Cardiac fibroblast (primary cell): ENCODE measurements at regions not wholly inside any gene's neighbourhood (a gene's known extent, or its start where the extent isn't known, plus 50 kb on each side); places are given as distances from the start of the nearest gene placed in this dataset.

ENCODE experiments used
- DNase-seq, 2 donors: peaks; one replicate each; pipeline versions ENCODE4 v3.0.0 to v3.0.0-alpha.2; 2010; ENCODE audit warnings: low read depth in 2 of 2
- H3K4me3 ChIP-seq, 2 donors: replicated peaks in 1 of 2; 1 replicate in 1 of 2; 2 replicates in 1 of 2; pipeline ENCODE4 v1.5.1; 2011; ENCODE audit warnings: low read depth in 2 of 2, low read length in 2 of 2, mild to moderate bottlenecking in 2 of 2, moderate library complexity in 1 of 2
- TF ChIP-seq, protein P1 (sequence below): IDR thresholded peaks from one replicate; pipeline ENCODE4 v1.5.1; 2011; ENCODE audit warnings: low read depth, mild to moderate bottlenecking, low read length, inconsistent platforms

GRCh38 chr12:23221926-23222325, 597.0 kb downstream of the ETNK1 start:
- no peak overlapping the region for H3K4me3 ChIP-seq
- TF ChIP-seq, protein P1, sequence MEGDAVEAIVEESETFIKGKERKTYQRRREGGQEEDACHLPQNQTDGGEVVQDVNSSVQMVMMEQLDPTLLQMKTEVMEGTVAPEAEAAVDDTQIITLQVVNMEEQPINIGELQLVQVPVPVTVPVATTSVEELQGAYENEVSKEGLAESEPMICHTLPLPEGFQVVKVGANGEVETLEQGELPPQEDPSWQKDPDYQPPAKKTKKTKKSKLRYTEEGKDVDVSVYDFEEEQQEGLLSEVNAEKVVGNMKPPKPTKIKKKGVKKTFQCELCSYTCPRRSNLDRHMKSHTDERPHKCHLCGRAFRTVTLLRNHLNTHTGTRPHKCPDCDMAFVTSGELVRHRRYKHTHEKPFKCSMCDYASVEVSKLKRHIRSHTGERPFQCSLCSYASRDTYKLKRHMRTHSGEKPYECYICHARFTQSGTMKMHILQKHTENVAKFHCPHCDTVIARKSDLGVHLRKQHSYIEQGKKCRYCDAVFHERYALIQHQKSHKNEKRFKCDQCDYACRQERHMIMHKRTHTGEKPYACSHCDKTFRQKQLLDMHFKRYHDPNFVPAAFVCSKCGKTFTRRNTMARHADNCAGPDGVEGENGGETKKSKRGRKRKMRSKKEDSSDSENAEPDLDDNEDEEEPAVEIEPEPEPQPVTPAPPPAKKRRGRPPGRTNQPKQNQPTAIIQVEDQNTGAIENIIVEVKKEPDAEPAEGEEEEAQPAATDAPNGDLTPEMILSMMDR = no peak
- no peak for DNase-seq

DNA sequence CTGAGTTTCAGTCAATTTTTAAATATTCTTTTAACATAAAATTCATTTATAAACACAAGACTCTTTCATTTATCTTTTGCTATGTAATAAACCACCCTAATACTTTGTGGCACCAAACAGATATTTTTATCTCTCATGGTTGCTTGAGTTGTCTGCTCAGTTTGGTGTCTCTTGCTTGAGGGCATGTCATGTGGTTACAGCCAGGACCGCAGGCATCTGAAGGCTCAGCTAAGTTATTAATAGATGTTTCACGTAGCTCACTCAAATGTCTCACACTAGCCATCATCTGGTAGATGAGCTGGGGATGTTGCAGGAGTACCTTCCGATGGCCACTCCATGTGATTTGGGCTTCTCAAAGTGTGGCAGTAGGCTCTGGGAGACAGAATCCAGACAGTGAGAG, 597.8 kb downstream of the ETNK1 start:
- TF ChIP-seq, protein P1 = no peak
- no peak for DNase-seq
- H3K4me3 ChIP-seq = no peak overlapping the region

- no peak for DNase-seq
- no peak overlapping the region for H3K4me3 ChIP-seq
- TF ChIP-seq, protein P1 = no peak
These were observed 603.1 kb downstream of the ETNK1 start for GRCh38 chr12:23228101-23228500.

DNA sequence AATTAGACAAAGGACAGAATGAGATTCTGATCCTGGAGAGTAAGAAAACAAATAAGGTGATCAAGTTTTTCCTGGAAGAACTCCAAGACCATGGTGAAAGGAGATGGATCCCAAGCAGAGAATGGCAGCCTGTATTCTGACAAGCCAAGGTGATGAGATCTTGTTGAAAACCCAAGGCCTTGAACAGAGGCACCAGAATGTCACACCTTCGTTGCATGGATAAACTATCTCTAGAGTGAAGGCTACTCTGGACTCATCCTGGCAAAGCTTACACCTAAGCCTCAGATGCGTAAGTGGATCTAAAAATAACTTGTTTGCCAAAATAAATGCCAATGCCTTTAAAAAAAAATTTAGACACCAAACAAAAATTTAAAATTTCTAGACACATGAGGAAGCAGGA, 605.9 kb downstream of the ETNK1 start:
- TF ChIP-seq, protein P1 = no peak
- H3K4me3 ChIP-seq = no peak overlapping the region
- DNase-seq = no peak

DNA sequence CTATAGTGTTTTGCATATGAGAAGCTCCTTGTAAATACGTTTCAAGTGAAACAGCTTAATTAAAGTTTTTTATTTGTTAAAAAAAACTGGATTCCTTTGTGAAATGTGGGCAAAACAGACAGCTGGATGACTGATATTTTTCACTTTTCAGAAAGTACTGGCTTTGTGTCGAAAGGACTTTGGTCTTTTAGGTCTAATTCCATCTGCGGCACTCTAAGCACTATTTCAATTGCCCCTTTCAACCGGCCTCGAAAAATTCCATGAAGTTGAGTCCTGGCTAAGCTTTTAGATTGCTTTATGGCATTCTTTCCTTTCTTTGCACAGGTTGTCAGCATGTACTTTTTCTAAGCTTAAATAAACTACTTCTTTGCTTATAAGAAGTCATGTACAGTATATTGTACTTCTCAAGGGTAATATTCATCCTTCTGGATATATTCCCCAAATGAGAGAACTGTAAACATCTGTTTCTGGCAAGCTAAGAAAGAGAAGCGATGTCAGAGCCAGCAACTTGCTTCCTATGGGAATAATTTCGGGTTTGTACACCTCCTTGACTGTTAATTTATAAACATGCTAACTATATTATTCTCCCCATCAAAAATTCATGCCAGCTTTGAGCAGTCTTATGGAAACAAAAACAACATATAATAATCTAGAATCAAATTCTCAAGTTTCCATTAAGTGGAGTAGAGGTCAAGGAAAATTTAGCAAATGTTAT, 611.3 kb downstream of the ETNK1 start:
- DNase-seq = no peak
- TF ChIP-seq, protein P1 = no peak
- H3K4me3 ChIP-seq = no peak overlapping the region

GRCh38 chr12:23236811-23237210, 611.8 kb downstream of the ETNK1 start:
- H3K4me3 ChIP-seq = no peak overlapping the region
- TF ChIP-seq, protein P1 = no peak
- DNase-seq = no peak

DNA sequence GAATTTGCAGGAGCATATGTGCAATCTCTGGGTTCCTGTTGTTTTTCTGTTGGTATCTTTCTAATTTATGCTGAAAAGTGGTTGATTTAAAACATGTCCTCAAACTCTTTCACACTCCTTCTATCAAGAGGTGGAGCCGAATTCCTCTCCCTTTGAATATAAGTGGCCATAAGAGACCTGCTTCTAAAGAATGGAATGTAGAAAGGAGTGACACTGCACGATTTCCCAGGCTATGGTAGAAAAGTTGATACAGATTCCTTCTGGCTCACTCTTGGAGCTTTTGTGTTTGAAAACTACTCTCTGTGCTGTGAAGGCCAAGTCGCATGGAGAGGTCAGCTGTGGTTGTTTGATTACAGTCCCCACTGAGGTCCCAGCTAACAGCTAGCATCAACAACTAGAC, 613.2 kb downstream of the ETNK1 start:
- DNase-seq = no peak
- TF ChIP-seq, protein P1 = no peak
- no peak overlapping the region for H3K4me3 ChIP-seq
